C4-2B (cell line): ENCODE measurements at regions not wholly inside any gene's neighbourhood (a gene's known extent, or its start where the extent isn't known, plus 50 kb on each side); places are given as distances from the start of the nearest gene placed in this dataset.

Experiments
- H3K27ac ChIP-seq: fragments of 450-650 bp; 2 replicates; pipeline ENCODE4 v1.5.1; 2017
- ZFX ChIP-seq: fragments of 450-650 bp; IDR thresholded peaks from 2 replicates; pipeline ENCODE4 v1.6.1; 2017
- TF ChIP-seq, protein P1 (sequence below): fragments of 450-650 bp; conservative IDR thresholded peaks from 2 replicates; pipeline ENCODE4 v1.5.1; 2017; ENCODE audit warnings: mild to moderate bottlenecking

DNA sequence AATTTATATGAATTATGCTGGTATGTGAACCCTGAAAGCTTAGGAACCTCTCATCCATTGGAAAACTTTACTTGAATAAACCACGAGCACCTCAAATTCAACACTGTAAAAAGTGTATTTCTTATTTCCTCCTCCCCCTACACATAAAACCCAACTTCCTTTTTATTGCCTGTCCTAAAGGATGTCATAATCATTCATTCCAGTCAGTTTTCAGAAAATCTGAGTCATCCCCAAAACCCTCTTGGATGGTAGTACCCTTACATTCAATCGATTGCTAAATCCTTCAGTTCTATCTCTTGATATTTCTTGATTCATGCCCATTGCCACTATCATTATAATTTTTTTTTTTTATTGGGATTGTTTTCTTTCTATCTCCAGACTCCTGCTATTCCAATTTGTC, 91.1 kb upstream of the ATP8A1 start:
- no peak overlapping the region for H3K27ac ChIP-seq
- TF ChIP-seq, protein P1, sequence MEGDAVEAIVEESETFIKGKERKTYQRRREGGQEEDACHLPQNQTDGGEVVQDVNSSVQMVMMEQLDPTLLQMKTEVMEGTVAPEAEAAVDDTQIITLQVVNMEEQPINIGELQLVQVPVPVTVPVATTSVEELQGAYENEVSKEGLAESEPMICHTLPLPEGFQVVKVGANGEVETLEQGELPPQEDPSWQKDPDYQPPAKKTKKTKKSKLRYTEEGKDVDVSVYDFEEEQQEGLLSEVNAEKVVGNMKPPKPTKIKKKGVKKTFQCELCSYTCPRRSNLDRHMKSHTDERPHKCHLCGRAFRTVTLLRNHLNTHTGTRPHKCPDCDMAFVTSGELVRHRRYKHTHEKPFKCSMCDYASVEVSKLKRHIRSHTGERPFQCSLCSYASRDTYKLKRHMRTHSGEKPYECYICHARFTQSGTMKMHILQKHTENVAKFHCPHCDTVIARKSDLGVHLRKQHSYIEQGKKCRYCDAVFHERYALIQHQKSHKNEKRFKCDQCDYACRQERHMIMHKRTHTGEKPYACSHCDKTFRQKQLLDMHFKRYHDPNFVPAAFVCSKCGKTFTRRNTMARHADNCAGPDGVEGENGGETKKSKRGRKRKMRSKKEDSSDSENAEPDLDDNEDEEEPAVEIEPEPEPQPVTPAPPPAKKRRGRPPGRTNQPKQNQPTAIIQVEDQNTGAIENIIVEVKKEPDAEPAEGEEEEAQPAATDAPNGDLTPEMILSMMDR: no peak
- TF ChIP-seq ZFX: no peak

DNA sequence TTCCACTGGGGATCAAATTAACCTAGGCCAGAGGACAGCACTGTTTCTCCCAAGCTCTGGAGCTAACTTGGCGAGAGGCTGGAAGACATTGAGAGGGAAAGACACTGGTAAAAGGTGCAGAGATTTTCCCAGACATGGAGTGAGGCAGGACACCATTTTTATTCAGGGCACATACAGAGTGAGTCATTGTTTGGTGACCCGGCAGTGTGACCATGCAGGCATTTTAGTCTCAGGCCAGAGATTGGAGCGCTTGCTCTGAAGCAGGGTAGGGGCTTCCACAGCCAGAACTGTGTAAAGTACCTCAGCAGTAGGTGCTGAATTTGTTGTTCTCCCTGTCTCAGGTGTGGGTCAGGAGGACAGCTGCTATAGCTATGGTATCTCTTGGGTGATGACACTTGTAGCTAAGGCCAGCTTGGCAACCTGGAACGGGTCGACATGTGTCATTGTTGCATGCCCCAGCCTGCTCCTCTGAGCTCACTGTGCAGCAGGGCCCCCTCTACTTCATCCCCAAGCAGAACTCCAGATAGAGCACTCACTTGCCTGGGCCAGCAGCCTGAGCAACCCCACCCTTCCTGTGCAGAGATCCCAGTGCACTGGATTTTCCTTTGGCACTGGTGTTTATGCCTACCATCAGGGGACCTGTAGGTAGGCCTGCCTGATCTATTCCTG, 79.8 kb upstream of the ATP8A1 start:
- no peak for TF ChIP-seq ZFX
- TF ChIP-seq, protein P1: no peak

DNA sequence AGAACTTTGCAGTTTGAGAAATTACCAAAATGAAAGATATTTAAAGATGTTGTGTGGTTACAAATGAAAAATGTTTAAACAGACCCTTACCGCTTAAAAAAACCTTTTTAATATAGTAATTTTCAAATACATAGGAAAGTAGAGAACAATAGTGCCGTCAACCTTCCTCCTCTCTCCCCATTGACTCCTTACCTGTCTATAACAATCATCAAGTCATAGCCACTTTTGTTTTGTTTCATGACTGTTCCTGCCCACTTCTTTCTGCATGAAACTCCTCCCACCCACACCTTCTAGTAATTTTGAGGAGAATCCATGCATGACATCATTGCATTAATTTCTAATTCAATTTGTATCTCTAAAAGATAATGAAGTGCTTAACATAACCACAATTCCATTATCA, 76.5 kb upstream of the ATP8A1 start:
- TF ChIP-seq, protein P1: no peak
- no peak for TF ChIP-seq ZFX

More for the DNA sequence above, 79.8 kb upstream of the ATP8A1 start:
- H3K27ac ChIP-seq: no peak overlapping the region

DNA sequence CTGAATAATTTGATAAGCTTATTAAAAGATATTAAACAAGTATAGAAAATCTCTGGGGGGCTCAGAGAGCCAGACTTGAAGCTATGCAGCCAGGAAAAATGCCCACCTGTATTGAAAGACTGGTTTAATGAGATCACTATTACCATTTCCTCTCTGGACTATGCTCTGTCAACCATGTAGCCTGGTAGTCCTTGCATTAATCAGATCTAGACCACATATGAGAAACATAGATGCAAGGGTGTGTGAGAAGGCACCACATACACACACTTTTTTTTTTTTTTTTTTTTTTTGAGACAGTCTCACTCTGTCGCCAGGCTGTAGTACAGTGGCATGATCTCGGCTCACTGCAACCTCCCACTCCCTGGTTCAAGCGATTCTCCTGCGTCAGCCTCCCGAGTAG, 75.9 kb upstream of the ATP8A1 start:
- H3K27ac ChIP-seq: no peak overlapping the region
- TF ChIP-seq ZFX: no peak
- TF ChIP-seq, protein P1: no peak

More for the DNA sequence above, 76.5 kb upstream of the ATP8A1 start:
- H3K27ac ChIP-seq: no peak overlapping the region

DNA sequence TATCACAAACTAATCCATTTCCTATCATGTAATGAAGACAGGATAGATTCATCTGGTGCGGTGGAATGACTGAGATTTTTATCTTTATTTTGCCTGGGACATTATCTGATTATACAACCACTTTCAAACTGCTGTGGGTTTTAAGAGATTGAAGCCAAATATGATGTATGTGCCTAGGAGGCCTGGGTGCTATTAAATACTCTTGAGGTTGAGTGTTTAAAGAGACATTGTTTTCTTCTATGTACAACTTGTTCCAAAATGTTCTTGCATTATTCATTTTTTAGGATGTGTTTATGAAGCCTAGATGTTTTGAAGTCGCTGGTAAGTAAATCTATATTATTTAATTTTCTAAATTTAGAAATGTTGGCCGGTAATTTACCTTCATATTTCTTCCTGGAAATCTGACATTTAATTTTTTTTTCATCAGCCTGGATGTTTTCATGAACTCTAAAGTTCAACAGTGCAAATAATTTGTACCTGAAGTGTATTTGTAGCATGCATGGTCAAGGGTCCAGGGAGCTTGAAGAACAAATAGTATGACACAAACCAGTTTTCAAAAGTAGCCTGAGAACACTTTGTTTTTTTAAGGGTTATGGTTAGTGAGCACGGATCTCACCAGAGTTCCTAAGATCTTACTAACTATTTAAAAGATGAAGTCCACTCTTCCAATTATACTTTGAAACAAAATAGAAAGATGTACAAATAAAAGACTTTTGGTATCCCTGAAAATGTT, 72.8 kb upstream of the ATP8A1 start:
- TF ChIP-seq, protein P1: no peak
- no peak for TF ChIP-seq ZFX
- H3K27ac ChIP-seq: no peak overlapping the region

DNA sequence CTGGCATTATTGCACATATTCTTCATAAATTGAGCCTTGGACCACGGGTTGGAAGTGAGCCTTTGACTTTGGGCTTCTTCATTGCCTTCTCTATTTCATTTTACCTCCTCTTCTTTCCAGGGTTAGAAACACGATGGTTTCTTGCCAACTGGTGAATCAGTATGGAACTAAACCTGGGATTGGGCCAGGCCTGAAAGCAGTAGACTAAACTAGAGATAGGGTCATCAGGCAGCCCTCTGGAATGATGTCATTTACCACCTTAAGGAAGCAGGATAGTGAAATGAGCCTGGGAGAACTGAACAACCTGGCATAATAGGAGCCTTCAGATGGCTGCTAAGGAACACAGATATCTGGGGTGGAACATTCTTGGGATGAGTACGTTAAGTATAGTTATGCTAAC, 67.5 kb upstream of the ATP8A1 start:
- H3K27ac ChIP-seq: no peak overlapping the region
- TF ChIP-seq, protein P1: no peak
- TF ChIP-seq ZFX: no peak

DNA sequence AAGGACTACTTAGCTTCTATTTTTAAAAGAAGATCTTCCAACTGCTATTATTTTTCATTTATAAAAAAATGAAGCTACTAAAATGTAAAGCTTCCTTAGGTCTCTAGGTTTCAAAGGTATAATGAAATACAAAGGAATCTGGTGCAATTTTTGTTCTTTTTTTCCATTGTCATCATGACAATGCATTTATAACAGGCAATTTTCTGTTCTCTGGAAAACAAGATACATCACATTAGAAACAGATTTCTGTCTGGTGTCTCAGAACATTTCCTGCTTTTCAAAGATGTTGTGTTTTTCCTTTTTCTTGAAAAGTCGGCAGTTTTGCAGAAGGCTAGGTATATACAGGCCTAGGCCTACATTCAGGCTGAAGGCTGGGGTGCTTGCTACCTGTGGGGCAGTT, 63.6 kb upstream of the ATP8A1 start:
- no peak overlapping the region for H3K27ac ChIP-seq
- TF ChIP-seq, protein P1: no peak
